ENCODE measurements at regions not wholly inside any gene's neighbourhood (a gene's known extent, or its start where the extent isn't known, plus 50 kb on each side); places are given as distances from the start of the nearest gene placed in this dataset.

GRCh38 chr10:83252169-83252568 lies 887.1 kb upstream of the GHITM start:
- DNase-seq (ENCODE audit: low read depth): no peak
- H3K4me3 ChIP-seq (ENCODE audit: low read depth, low read length): no peak overlapping the region
- TF ChIP-seq CTCF (IDR thresholded peaks at IDR 0.05; ENCODE audit: control insufficient read depth, extremely low read depth, insufficient read depth): no peak

- DNase-seq (ENCODE audit: low read depth): no peak
- no peak for TF ChIP-seq CTCF (IDR thresholded peaks at IDR 0.05; ENCODE audit: control insufficient read depth, extremely low read depth, insufficient read depth)
- no peak overlapping the region for H3K4me3 ChIP-seq (ENCODE audit: low read depth, low read length)
Measured at GRCh38 chr10:83252596-83252995, 886.7 kb upstream of the GHITM start.

- TF ChIP-seq CTCF (IDR thresholded peaks at IDR 0.05; ENCODE audit: control insufficient read depth, extremely low read depth, insufficient read depth): no peak
- no peak overlapping the region for H3K4me3 ChIP-seq (ENCODE audit: low read depth, low read length)
- DNase-seq (ENCODE audit: low read depth): no peak
Measured at GRCh38 chr10:83253011-83253671, 886.2 kb upstream of the GHITM start.

- H3K4me3 ChIP-seq (ENCODE audit: low read depth, low read length): no peak overlapping the region
- no peak for TF ChIP-seq CTCF (IDR thresholded peaks at IDR 0.05; ENCODE audit: control insufficient read depth, extremely low read depth, insufficient read depth)
- DNase-seq (ENCODE audit: low read depth): no peak
Measured at GRCh38 chr10:83254698-83255097, 884.6 kb upstream of the GHITM start.

GRCh38 chr10:83262434-83262833 lies 876.9 kb upstream of the GHITM start:
- no peak overlapping the region for H3K4me3 ChIP-seq (ENCODE audit: low read depth, low read length)
- no peak for DNase-seq (ENCODE audit: low read depth)
- TF ChIP-seq CTCF (IDR thresholded peaks at IDR 0.05; ENCODE audit: control insufficient read depth, extremely low read depth, insufficient read depth): no peak

- TF ChIP-seq CTCF (IDR thresholded peaks at IDR 0.05; ENCODE audit: control insufficient read depth, extremely low read depth, insufficient read depth): 0 out of 2 replicates have a peak, but pooled peaks have one; percentile 12
- no peak overlapping the region for H3K4me3 ChIP-seq (ENCODE audit: low read depth, low read length)
- no peak for DNase-seq (ENCODE audit: low read depth)
Measured at GRCh38 chr10:83272666-83273434, 866.5 kb upstream of the GHITM start.
